DMS 273 treated with DMSO at 0.1 percent for 48 hours (cell line): ENCODE measurements at regions not wholly inside any gene's neighbourhood (a gene's known extent, or its start where the extent isn't known, plus 50 kb on each side); places are given as distances from the start of the nearest gene placed in this dataset.

Source experiments
- DNase-seq: peaks from one replicate; lab custom pipeline; 2025; lab: John Stamatoyannopoulos, UW

- no peak for DNase-seq
Observed at GRCh38 chr22:27385261-27385998, 416.1 kb downstream of the MN1 start.

DNA sequence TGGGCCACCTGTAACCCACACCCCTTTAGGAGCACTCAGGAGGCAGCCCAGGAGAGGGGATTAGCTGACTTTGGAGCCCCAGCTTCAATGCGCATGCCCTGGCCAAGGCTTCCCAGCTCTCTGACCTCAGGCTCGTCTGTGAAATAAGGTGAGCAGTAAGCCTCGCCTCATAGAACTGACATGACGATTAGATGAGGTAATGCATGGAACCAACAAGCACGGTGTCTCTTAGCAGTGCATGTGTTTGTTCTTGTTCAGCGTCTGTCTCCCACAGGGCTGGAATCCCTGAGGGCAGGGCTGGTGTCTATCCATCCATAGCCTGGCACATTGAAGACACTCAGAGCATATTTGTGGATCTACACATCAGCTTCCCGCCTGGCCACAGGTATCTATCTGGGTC lies 415.4 kb downstream of the MN1 start:
- no peak for DNase-seq

DNA sequence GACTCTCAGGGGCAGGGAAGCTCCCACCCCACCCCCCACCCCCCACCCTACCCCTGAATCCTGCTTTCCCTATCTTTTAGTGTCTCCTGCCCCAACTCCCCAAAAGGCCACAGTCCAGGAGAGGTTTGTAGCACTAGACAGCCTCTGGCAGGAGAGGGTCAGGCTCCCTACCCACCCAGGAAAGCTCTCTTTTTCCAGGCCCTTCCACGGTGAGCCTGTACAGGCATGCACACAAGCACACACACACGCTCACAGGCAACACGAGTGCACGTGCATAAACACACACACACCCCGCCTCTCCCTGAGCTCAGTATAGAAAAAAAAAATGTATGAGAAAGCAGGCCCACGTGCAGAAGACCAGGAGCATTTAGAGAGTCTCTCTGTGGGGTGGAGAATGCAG lies 414.0 kb downstream of the MN1 start:
- no peak for DNase-seq

- DNase-seq, result no peak
Observed at GRCh38 chr22:27388090-27388600, 413.4 kb downstream of the MN1 start.

- no peak for DNase-seq
Observed at GRCh38 chr22:27389727-27390075, 411.9 kb downstream of the MN1 start.

DNA sequence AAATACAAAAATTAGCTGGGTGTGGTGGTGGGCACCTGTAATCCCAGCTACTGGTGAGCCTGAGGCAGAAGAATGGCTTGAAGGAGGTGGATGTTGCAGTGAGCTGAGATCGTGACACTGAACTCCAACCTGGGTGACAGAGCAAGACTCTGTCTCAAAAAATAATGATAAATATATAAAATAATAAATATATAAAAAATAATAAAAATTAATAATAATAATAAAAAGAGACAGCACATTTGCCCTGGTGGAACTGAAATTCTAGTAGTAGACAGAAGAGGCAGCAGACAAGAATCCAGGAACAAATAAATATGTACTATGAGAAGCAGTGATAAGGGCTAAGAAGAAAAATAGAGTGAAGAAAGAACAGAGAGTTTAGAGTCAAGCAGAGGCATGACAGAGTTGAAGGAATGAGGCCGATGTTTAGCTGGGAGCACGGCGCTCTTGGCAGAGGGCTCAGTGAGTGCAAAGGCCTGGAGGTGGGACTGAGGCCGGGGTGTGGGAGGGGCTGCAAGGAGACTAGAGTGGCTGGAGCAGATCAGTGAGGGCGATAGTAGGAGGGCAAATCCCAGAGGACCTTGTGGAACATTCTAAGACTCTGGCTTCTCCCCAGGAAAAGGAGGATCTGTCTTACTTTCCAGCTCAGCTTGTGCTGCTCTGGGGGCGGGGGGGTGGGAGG lies 410.3 kb downstream of the MN1 start:
- DNase-seq, result no peak

DNA sequence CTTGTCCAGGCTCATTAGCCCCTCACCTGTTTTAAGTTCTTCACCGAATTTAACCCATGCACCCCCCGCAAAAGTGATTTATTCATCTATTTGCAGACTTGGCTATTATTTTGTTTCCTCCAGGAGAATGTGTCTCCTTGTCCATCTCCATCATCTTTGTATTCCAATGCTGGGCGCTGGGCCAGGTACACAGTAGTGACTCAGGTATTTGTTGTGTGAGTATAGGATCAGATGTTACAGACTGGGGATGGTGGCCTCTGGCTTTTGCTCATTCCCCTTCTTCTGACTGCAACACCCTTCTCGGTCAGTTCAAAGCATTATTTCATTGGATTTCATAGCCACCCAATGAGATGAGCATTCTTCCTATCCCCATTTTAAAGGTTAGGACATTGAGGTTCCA lies 408.2 kb downstream of the MN1 start:
- no peak for DNase-seq

DNA sequence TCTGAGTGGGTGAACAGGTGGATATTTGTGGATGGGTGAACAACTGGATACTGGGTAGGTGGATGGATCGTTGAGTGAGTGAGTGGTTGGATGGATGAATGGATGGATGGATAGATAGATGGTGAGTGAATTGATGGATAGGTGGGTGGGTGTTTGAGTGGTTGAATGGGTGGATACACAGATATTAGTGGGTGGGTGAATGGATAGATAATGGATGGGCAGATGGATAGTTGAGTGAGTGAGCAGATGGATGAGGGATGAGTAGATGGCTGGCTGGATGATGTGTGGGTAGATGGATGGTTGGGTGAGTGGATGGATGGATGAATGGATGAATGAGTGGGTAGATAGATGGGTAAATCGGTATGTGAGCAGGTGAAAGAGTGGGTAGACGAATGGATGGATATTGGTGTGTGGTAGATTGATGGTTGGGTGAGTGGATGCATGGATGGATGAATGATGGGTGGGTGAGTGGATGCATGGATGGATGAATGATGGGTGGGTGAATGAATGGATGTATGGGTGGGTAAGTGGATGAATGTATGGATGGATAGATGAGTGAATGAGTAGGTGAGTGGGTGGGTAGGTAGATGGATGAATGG lies 406.7 kb downstream of the MN1 start:
- DNase-seq, result no peak

- no peak for DNase-seq
Observed at GRCh38 chr22:27397036-27397953, 404.3 kb downstream of the MN1 start.

DNA sequence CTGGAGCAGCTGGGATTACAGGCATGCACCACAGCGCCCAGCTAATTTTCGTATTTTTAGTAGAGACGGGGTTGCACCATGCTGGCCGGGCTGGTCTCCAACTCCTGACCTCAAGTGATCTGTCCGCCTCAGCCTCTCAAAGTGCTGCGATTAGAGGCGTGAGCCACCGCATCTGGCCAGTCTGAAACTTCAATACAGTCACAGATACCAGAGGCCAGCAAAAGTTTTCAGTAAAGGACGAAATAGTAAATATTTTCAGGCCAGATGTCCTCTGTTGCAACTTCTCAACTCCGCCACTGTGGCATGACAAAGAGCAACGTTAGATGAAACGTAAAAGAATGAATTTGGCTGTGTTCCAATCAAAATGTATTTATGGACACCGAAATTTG lies 403.6 kb downstream of the MN1 start:
- no peak for DNase-seq

DNA sequence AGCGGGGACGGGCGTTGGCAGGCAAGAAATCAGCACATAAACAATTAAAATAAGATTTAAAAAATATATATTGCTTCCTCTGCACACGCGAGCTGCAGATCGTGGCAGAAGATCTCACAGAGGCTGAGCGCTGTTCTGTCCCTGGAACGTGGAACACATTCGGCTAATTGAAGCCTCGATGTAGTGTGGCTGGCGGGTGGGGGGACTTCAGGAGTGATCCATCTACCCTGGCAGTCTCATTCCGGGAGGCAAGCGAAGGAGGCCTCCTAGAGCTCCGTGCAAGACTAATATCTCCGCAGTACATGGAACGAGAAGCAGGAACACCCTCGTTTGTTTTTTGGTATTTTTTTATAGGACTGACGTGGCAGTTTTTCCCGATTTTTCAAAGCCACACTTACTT lies 402.4 kb downstream of the MN1 start:
- no peak for DNase-seq

DNA sequence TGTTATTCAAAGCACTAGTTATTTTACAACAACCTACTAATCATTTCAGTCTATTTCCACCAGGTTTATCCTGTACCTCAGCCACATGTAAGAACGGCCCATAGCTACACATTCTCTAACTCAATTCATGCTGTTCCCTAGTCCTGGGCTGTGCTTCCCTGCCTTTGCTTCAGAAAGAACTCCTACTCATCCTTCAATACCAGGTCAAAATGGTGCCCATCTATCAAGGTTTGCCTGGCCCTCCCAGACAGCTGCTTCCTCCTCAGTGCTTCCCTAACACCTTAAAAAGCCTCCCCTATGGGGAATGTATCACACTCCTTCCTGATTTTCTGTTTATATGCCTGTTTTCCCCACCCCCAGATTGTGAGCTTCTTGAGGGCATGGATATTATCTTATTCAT lies 400.7 kb downstream of the MN1 start:
- no peak for DNase-seq

DNA sequence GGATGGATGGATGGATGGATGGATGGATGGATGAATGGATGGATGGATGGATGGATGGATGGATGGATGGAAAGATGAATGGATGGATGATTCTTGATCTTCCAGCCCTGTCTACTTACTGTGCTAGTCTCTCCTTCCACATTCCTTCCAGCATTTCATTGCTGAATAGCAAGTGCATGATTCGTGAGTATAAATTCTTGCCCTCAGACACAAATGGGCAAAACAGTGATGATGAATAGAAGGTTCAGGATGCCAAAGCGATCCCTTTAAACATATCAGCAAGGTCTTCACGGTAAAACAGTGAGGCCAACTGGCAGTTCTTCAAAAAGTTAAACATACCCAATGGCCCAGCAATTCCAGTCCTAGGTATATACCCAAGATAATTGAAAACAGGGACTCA lies 400.2 kb downstream of the MN1 start:
- DNase-seq, result no peak

DNA sequence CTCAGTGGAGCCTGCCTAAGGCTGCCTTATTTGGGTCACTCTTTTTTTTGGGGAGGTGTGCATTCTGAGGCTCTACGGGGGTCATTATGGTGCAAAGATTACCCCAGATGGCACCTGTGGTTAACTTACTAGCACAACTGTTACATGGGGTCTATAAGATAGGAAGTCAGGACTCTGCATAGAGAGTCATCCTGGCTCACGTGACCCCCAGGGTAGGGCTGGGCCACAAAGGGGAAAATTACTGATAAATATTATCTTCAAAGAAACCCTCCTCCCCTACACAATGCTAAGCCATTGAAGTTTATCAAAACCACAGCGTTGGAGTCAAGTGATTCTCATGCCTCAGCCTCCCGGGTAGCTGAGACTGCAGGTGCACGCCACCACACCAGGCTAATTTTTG lies 397.1 kb downstream of the MN1 start:
- no peak for DNase-seq

DNA sequence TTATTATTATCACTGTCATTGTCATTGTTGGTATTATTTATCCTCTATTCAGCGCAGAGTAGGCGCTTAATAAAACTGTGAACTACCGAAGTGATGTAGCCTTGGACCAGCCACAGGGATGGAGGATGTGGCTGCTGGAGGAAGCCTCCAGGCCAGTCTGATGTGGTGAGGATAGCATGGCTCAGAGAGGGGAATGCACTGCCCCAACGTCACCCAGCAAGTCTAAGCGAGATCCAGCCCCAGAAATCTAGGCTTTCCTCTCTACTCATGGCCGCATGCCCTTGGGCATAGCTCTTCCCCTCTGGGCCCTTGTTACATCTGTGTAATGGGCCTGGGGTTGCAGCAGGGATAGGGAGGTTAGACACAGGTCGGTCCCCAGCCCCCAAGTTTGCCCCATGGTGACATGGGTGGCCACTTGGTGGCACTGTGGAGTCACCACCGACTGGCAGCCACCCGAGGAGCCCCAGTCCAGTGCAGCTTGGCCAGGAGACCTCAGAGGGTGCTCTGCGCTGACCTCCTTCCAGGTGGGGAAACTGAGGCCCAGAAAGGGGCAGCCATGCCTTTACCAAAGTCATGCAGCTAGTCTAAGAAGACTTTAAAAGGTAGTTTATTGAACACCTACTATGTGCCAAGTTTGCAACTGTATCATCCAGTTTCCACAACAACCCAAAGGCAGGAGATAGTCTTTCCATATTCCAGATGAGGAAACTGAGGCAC lies 395.7 kb downstream of the MN1 start:
- no peak for DNase-seq

DNA sequence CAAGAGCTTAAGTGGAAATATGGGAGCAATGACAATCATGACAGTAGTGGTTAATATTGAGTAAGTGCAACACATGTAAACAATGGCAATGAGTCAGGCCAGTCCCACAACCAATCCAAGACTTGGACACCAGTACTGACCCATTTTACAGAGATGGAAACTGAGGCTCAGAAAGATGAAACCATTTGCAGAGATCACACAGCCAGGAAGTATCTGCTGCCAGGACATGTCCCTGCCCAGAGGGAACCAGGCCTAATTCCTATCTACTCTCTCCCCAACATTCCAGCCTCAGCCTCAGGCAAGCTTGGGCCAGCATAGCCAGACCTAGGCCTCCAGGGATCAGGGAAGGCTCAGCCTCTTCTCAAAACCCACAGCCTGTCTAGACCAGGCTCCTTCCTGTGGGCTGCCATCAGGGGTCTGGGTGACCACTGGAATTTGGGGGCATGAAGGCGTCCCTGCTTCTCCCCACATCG lies 395.1 kb downstream of the MN1 start:
- no peak for DNase-seq

DNA sequence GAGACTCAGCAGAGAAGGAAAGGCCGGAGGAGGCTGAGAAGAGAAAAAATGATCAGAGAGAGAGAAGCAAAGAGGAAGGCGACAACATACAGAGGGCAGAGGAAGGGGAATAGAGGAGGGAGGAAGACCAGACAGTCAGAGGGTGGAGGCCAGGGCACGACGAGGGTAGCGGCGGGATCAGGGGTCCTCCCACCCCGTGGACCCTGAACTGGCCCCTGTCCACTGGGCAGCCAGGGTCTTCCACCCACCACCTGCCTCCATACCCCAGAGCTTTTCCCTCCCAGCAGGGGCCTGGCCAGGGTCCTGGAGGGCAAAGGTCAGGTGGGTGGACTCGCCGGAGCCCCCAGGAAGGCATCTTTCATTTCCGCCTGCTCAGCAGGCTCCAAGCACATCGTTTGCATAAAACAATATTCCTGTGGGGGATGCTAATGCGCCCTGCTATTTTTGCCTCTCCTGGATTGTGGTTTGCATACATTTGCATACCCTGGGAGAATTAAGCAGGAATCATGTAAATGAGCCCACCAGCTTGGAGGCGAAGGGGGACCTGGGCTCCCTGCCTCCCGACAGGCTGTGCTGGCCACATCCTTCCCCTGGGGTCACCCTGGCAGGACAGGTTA lies 394.1 kb downstream of the MN1 start:
- no peak for DNase-seq

DNA sequence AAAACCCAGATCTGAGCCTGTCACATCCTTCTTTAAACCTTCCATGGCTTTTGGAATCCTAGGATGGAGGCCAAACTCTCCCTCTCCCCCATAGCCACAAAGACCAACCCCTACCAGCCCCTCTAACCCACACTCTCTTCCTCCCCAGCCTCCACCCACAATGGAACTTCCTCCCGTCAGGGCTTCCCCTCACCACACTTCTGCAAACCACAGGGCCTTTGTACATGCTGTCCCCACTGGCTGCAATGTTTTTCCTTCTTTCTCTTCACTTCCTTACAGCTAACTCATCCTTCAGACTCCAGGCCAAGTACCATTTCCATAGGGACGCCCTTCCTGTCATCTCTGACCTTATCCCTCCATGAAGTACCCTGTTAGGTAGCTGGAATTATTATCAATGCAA lies 393.5 kb downstream of the MN1 start:
- no peak for DNase-seq

DNA sequence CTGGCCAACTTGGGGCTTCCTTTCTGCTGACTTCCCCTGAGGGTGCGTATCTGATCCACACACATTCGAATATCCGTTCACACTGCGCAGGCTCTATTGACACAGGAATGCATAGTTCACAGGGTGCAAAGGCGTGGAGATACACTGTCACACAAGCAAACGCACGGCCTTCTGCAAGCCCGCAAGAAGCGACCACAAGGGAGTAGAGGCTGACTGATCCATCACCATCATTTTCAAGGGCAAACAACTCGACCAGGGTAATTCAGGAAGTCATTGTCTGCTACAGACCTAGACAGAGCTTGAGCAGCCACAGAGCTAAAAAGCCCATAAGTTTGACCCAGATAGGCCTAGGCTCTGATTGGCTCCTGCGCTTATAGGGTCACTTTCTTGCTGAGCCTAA lies 392.3 kb downstream of the MN1 start:
- DNase-seq, result no peak

- no peak for DNase-seq
Observed at GRCh38 chr22:27412866-27413445, 388.6 kb downstream of the MN1 start.

- DNase-seq, result no peak
Observed at GRCh38 chr22:27413702-27414101, 387.9 kb downstream of the MN1 start.
